GM12892 (cell line): ENCODE measurements at regions not wholly inside any gene's neighbourhood (a gene's known extent, or its start where the extent isn't known, plus 50 kb on each side); places are given as distances from the start of the nearest gene placed in this dataset.

ENCODE experiments used
- POLR2A ChIP-seq: IDR thresholded peaks from 2 replicates; pipeline ENCODE4 v1.6.1; 2011; ENCODE audit warnings: low read depth, low read length, control low read depth
- TAF1 ChIP-seq: IDR thresholded peaks from 2 replicates; pipeline ENCODE4 v1.6.1; 2011; ENCODE audit warnings: low read depth, mild to moderate bottlenecking, control low read depth, low read length, borderline replicate concordance

DNA sequence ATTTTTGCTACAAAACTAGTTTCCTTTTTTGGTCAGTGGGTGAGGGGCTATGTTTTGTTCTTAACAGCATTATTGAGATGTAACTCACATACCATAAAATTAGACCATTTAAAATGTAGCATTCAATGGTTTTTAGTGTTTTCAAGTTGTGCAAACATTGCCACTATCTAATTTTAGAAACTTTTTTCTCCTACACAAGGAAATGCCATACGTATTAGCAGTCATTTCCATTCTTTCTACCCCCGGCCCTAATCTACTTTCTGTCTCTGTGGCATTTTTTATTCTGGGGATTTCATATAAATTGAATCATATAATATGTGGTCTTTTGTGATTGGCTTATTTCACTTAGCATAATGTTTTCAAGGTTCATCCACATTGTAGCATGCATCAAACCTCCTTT, 55.0 kb upstream of the TIPARP start:
- no peak for TF ChIP-seq POLR2A
- TF ChIP-seq TAF1 = no peak
